GM12878 (cell line): ENCODE measurements at regions not wholly inside any gene's neighbourhood (a gene's known extent, or its start where the extent isn't known, plus 50 kb on each side); places are given as distances from the start of the nearest gene placed in this dataset.

Experiments used
- CBX5 ChIP-seq: sonication (generic); IDR thresholded peaks from 2 replicates; pipeline ENCODE4 v1.6.1; 2016; ENCODE audit warnings: low read depth, moderate library complexity, mild to moderate bottlenecking, inconsistent platforms
- HDGF ChIP-seq: fragments of 450-650 bp; IDR thresholded peaks from 2 replicates; pipeline ENCODE4 v1.6.1; 2016; ENCODE audit warnings: antibody characterized with exemption
- MEF2B ChIP-seq: fragments of 450-650 bp; IDR thresholded peaks from 2 replicates; pipeline ENCODE4 v1.6.1; 2018; ENCODE audit warnings: mild to moderate bottlenecking, moderate library complexity; ENCODE audit not compliant: partially characterized antibody, poor library complexity, severe bottlenecking
- MYC ChIP-seq: IDR thresholded peaks from 2 replicates; pipeline ENCODE4 v1.6.1; 2011; ENCODE audit warnings: mild to moderate bottlenecking, low read length, moderate library complexity, inconsistent platforms; ENCODE audit not compliant: insufficient read depth, insufficient replicate concordance, insufficient read length, severe bottlenecking
- NFIC ChIP-seq: IDR thresholded peaks from 2 replicates; pipeline ENCODE4 v1.6.1; 2012; ENCODE audit warnings: low read depth, mild to moderate bottlenecking, inconsistent platforms, low read length, moderate library complexity
- SMAD5 ChIP-seq: IDR thresholded peaks from 2 replicates; pipeline ENCODE4 v1.6.1; 2016; ENCODE audit warnings: antibody characterized with exemption, low read depth
- SUPT20H ChIP-seq: IDR thresholded peaks from 2 replicates; pipeline ENCODE4 v1.6.1; 2011; ENCODE audit warnings: low read depth, mild to moderate bottlenecking, low read length, moderate library complexity, borderline replicate concordance; ENCODE audit not compliant: control insufficient read depth
- TCF12 ChIP-seq: IDR thresholded peaks from 2 replicates; pipeline ENCODE4 v1.6.1; 2011; ENCODE audit warnings: low read depth, mild to moderate bottlenecking, low read length
- USF2 ChIP-seq: IDR thresholded peaks from 2 replicates; pipeline ENCODE4 v1.6.1; 2011; ENCODE audit warnings: low read depth, low read length, improper control_type of control experiment, borderline replicate concordance
- YBX1 ChIP-seq: fragments of 450-650 bp; IDR thresholded peaks from 2 replicates; pipeline ENCODE4 v1.6.1; 2016; ENCODE audit warnings: antibody characterized with exemption
- ZBTB33 ChIP-seq: fragments of 450-650 bp; IDR thresholded peaks from 2 replicates; pipeline ENCODE4 v1.6.1; 2017; ENCODE audit warnings: mild to moderate bottlenecking

GRCh38 chr10:4652111-4653010 lies 173.6 kb upstream of the AKR1E2 start (continued):
- TF ChIP-seq MEF2B (no peak), CBX5 (no peak), USF2 (no peak), ZBTB33 (no peak), TCF12 (no peak), HDGF (no peak), SUPT20H (no peak), YBX1 (no peak), NFIC (no peak), SMAD5 (no peak), MYC (no peak)
